Colon (tissue), 2 donors: ENCODE measurements at regions not wholly inside any gene's neighbourhood (a gene's known extent, or its start where the extent isn't known, plus 50 kb on each side); places are given as distances from the start of the nearest gene placed in this dataset.
"Not testable (repeated sequence)": the region's sequence is repeated elsewhere in the genome, so short reads cannot be mapped to it uniquely, and the experiment has no call there.

Source experiments
- FAIRE-seq: peaks from 2 replicates; lab custom pipeline; 2012; peaks lifted over from hg19 to GRCh38; lab: Jason Lieb, UNC
- donor health status: control.
- donor health status: control.

DNA sequence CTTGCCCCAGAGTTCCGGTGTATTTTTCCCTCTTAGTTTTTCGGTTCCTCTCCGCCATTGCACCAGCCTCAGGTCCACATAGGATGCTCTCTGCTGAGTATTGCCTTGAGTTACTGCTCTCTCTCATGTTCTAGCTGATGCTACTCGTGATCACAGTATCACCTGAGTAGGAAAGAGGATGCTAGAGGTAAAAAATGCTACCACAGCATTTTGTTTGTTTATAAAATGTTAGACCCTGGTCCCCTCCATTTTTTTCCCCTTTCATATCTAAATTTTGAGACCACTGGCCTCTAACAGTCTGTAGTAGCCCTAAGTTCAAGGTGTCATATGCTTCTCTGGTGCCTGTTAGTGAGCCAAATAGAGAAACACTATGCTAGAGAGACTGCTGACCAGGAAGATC, 175.5 kb downstream of the OR2B2 start:
- FAIRE-seq = no peak

DNA sequence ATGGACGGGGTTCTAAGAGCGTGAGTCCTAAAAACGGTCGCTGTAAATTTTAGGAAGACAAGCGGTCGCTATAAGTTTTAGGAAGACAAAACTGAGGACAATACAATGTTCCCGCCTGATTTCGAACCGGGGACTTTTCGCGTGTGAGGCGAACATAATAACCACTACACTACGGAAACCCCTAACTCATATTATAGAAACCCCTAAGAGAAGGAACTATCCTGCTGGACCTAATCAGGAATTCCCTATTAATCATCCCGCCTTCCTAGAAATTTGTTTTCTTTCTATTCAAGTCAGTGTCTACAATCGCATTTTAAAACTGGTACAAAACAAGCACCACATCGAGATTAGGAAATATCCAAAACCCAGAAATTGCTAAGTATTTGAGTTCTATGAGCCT, 183.8 kb downstream of the OR2B2 start:
- FAIRE-seq = no peak

DNA sequence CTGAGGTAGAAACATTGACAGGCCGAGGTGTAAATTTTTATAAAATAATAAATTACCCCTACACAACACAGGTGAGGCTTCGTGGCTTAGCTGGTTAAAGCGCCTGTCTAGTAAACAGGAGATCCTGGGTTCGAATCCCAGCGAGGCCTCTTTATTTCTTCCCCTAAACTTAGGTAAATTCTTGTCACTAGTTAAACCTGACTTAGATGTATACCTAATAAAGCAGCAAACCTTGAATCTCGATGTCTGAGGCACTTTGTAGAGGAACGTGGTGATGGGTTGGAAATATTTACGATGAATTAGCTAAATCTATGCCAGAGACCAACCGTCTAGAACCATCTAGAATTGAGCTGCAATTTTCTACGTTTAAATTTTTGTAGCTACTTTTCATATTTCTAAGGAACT, 185.6 kb downstream of the OR2B2 start:
- FAIRE-seq = no peak

DNA sequence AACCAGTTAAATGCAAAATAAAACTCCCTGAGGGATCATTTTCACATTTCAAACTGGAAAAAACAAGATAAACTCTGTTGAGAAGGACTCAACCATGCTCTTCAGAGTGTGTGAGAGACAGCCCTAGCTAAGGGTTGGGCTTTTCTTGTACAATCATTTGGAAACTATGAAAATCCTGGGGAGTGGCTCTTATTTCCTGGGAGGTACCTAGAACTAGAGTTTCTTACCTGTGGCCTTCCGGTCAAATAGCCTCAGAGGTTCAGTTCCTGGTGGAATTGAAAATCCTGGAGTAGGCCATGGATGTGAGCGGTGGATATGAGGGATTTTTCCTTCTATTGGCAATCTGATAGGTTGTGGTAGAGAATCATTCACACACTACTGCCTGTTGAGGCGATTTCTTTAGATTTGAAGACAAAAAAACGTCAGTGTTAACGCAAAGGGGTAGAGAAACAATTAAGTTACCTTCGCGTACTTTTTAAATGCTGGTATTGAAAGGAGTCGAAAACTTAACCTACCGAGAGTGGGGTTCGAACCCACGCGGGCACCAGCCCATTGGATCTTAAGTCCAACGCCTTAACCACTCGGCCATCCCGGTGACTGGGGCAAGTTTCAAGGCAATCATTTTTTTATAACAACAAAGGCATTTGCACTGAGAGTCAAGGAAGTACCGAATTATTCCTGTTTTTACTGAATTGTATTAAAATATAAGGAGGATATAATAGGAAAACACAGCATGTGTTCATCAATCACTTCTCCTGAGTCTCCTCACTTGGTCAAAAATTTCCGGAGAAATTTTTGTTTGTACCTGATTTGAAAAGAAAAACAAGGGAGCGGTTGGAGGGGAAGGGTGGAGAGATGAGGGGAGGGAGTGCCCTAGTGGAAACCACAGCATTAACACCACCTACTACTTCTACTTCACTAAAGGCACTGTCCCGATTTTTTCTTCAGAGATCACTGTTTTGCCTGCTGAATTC, 191.3 kb downstream of the OR2B2 start:
- FAIRE-seq = no peak

DNA sequence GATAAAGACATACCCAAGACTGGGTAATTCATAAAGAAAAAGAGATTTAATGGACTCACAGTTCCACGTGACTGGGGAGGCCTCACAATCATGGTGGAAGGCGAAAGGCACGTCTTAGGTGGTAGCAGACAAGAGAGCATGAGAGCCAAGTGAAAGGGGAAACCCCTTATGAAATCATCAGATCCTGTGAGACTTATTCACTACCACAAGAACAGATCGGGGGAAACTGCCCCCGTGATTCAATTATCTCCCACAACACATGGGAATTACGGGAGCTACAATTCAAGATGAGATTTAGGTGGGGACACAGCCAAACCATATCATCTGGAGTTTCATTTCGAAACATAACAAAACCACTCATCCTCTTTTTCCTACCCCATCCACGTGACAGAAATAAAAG, 193.2 kb downstream of the OR2B2 start:
- not testable (repeated sequence) for FAIRE-seq

DNA sequence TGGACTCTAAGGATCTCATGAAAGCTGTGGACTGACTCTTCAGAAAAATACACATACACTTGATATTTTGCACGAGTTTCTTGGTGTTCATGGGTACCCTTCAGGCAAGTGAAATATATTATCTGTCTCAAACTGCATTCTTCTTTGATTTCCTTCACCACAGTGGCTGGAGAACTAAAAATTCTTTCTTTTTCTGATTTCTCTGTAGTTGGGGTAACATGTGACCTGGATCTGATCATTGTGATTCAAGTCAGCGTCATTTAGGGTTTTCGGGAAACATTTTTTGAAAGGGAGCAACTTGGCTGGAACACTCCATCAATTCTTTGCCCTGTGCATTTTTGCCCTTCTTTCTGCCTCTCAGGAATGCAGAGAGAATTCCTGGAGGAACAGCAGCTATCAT, 205.8 kb downstream of the OR2B2 start:
- no peak for FAIRE-seq

DNA sequence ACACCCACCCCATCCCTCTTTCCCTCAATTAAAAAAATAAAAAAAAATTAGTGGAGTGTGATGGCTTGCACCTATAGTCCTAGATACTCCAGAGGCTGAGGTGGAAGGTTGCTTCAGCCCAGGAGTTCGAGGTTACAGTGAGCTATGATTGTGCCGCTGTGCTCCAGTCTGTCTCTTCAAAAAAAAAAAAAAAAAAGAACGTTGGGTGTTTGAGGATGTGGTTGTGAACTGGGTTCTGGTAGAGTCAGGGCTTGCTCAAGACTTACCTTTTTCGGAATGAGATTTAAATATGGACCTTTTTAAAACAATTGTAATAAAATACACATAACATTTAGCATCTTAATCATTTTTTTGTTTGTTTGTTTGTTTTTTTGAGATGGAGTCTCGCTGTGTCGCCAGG, 211.9 kb downstream of the OR2B2 start:
- FAIRE-seq = no peak

DNA sequence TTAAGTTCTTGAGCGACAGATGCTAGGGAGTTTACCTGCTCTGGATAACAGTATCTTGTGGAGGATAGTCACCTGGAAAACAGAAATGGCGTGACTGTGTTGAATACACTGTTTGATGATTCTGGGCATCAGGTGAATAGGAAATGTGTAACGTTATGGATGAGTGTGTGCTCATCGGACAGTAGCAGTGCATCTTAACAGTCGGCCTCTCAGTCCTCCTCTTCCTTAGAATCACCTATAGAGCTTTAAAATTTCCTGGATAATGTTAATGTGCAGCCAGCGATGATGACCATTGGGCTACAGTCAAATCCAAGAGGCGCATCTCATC, 217.7 kb downstream of the OR2B2 start:
- no peak for FAIRE-seq

DNA sequence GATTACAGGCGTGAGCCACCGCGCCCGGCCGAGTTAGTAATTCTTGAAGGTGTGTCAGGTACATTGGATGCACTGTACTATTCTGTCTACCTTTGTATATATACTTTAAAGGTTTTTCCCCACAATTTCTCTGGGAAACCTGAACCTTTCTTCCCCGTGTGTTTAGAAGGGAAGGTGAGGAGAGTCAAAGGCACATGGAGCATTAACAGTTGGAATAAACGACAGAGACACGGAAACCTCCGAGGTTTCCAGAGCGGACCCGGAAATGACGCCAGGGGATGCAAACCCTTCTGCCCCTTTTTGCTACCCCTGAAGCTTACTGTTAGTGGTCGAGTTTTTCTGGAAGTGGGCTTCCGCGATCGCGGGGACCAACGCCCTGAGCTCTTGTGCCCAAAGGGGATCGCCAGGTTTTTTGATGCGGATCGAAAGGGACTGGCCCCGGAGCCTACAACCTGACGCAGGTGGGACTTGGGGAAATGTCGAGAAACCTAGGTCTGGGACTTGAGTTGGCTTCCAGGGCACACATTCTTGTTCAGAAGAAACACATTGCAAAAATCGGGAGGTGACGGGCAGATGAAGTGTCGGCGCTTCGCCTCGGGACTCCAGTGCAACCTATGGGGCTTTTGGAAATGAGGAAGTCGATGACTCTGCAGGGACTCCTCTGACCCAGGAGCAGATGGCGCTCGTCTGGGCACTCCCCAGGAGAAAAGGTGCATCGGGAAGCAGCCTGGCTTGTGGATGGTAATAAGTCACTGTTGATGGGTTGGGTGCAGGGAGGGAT, 218.2 kb downstream of the OR2B2 start:
- no peak for FAIRE-seq

DNA sequence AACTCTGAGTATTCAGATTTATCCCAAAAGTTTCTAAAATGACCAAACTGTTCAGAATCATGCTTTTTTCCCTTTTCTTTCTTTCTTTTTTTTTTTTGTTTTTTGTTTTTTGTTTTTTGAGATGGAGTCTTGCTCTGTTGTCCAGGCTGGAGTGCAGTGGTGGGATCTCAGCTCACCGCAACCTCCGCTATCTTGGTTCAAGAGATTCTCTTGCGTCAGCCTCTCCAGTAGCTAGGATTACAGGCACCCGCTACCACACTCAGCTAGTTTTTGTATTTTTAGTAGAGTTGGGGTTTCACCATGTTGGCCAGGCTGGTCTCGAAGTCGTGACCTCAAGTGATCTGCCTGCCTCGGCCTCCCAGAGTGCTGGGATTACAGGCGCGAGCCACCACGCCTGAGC, 219.2 kb upstream of the ZNF184 start:
- not testable (repeated sequence) for FAIRE-seq

DNA sequence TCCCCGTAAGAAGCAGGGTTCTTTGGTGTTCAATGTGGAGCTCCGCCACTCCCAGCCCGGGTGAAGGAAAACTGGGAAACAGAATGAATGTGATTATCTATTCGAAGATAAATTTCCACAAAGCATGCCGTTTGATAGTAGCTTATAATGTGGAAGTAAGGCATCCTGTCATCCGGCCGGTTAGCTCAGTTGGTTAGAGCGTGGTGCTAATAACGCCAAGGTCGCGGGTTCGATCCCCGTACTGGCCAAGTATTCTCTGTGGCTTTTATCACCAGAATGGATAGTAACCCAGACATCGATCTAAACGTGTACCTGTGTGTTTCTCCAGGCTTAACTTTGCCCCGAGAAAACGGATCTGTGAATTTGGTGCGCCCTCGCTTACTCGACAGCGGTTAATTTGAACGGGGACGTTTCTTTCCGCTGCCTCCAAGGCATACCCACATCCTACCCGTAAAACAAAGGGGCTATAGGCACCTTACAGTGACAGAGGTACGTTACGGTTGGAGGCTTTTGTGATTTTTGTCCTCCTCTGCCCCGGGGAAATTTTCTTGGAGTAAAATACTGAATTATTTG, 215.2 kb upstream of the ZNF184 start:
- FAIRE-seq = no peak

DNA sequence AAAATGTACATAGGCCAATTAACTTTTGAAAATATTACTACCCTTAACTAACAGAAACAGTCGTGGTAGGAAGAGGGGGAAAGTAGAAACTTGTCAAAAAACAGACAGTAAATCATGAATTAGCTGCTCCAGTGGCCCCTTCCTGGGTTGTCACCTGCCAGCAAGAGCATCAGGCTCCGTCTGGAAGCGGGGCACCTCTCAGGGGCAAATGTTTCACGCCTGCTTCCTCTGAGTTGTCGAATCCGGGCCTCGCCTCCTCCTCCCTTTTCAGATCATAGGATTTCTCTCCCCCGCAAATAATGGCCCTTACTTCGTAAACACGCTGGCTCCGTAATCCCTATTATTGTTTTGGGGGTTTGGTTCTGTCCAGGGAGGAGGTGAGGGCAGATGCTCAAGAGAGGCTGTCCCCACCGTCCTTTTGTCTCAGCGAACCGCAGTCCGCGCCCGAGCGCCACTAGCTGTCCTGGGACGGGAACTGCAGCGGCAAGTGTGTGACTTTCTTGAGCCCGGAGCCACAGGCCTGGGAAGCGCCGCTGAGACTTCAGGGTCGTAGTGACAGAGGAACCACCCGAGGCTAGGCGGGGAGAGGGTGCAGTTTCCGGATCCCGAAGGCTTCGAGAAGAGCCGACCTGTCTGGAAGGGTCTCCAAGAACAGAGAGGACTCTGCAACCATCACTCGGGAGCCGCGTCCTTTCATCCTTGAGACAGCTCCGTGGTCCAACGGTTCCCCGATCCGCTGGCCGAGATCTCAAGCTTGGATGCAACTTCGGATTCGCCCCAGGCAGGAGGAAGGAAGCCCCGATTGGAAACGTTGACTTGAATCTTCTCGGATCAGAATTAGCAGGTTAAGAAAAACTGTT, 214.5 kb upstream of the ZNF184 start:
- no peak for FAIRE-seq

DNA sequence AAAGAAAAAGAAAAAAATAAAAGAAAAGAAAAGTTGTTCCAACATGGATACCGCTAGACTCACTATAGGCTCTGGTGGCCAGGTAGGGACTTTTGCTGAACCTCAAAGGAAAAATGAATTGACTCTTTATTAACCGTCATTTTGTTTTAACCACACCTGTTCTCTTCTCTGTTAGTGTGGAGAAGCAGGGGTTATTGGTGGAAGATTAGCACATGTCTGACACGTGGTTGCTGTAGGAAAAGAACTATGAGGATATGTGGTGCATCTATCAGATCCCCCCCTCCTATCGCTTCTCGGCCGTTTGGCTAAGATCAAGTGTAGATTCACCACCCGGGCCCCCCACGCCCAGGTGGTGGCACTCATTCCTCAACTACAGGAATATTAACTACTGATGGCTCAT, 212.4 kb upstream of the ZNF184 start:
- FAIRE-seq = no peak

DNA sequence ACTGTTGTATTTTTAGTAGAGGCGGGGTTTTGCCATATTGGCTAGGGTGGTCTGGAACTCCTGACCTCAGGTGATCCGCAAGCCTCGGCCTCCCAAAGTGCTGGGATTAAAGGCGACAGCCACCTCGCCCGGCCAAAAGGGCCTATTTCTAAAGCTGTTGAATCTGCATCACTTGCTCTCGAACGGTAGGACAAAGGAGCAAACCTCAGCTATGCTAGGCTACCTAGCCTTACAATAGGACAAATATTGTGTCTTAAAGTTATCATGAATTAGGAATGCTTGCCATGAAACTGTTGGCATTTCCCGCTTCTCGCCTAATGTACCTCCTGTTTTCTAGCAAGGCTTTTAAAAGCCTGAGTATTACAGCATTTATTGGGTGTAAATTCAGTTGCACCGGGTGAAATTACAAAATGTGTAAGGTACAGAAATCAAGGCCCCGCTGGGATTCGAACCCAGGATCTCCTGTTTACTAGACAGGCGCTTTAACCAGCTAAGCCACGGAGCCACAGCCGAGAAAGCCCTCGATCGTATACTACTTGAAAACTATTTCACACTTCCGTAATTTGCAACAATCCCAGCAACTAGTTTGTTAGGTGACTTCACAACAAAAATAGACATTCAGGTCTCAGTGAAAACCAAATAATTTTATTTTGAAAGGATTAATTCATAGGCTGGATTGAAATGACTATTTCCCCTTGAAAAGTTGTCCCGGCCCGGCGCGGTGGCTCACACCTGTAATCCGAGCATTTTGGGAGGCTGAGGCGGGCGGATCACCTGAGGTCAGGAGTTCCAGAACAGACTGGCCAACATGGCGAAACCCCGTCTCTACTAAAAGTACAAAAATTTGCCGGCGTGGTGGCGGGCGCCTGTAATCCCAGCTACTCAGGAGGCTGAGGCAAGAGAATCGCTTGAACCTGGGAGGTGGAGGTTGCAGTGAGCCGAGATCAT, 211.6 kb upstream of the ZNF184 start:
- no peak for FAIRE-seq

DNA sequence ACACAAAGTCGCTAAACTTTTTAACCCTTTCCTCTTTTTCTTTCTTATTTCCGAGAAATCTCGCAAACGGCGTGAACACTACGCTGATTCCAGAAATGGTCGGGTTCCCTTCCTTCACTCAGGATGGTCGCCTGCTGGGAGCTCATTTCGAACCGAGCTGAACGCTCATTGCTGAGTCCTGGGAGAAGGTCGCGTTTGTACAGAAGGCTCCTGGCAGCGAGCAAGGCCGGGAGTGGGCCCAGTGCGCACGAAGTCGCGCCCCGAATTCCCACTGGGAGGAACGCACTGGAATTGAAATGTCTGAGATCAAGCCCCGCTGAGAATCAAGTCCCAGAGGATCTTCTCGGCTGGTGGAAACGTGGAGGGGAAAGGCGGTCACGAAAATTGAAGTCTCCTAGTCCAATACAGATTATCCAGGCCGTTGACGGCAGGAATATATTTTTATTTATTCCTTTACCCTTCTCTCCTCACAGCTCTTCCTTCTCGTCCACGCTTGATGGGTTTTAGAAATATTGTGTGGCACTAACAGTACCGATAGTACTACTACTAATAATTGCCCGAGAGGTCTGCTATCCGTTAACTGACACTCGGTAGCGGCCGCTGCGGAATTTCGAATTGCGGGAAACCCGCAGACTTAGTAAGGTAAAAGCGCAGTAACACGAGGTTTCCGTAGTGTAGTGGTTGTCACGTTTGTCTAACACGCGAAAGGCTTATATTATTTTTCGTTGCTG, 207.2 kb upstream of the ZNF184 start:
- FAIRE-seq = no peak

DNA sequence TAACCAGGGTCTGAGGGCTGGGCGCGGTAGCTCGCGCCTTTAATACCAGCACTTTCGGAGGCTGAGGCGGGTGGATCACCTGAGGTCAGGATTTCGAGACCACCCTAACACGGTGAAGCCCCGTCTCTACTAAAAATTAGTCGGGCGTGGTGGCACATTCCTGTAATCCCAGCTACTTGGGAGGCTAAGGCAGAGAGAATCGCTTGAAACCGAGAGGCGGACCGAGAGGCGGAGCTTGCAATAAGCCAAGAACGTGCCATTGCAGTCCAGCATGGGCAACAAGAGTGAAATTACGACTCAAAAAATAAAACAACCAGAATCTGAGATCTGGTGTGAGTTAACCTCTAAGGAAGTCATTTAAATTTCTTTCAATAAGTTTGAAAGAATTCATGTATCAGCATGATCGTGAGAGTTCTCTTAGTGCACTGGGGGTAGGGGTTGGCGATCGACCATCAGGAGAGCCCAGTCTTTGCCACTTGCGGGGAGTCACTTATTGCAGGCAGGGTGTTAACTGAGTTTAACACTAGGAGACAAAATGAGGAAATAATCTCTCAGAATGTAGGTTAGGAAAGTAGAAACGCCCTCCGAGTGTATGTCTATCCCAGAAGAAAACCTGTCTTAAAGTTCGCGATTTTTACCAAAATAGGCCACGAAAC, 206.5 kb upstream of the ZNF184 start:
- no peak for FAIRE-seq

DNA sequence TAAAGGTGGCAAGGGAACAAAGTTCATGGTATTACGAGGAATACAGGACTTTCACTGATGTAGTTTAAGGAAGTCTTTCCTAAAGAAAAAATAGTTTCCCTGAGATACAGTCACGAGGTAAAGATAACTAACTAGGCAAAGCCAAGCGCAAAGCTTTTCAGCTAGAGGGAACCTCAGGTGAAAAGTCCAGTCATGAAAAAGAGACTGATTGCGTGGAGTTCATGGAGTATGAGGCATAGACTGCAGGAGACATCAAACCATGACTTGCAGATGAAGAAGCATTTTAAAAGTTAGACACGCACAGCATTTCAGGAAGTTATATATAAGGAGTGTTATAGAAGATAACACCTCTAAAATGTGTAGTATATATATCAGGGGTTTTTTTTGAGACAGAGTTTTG, 205.6 kb upstream of the ZNF184 start:
- FAIRE-seq = no peak

DNA sequence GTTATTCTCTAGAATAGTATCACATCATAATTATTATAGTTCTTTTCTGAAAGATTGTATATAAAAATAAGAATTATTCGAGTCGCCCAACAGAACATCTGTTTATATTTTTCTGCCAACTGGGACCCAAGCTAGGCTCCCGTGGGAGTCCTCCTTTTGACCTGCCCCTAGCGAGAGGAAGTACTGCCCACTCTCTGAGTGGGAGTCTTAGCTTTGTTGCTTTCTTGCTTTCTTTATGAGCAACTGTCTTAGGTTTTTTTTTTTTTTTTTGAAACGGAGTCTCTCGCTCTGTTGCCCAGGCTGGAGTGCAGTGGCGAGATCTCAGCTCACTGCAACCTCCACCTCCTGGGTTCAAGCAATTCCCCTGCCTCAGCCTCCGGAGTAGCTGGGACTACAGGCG, 202.0 kb upstream of the ZNF184 start:
- FAIRE-seq = no peak

DNA sequence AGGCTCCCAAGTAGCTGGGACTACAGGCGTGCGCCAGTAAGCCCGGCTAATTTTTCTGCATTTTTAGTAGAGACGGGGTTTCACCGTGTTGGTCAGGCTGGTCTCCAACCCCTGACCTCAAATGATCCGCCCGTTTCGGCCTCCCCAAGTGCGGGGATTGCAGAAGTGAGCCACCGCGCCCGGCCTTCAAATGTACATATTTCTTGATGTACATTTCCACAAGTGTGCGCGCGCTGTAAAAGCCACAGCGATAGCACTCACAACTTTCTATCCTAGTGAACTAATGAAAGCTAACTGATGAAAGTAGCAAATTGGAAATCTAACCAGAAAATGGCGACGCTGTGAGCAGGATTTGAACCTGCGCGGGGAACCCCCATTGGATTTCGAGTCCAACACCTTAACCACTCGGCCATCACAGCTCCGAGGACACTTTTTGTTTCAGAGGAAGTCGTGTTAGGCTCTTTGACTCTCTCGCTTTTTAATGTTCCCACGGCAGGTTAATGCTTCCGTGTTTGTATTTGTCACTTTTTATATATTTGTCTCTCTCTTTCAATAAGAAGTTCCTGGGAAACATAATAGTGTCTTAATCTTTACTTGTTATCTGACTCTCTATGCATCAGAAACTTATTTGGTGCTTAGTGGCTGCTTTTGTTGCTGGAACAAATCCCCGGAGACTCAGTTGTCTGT, 199.4 kb upstream of the ZNF184 start:
- no peak for FAIRE-seq
